CD14-positive monocyte (primary cell): ENCODE measurements at regions not wholly inside any gene's neighbourhood (a gene's known extent, or its start where the extent isn't known, plus 50 kb on each side); places are given as distances from the start of the nearest gene placed in this dataset.

Experiments
- DNase-seq, 3 donors: peaks; one replicate each; pipeline ENCODE4 v3.0.0-alpha.2; 2011 to 2022
- H2AFZ ChIP-seq: 2 replicates; pipeline ENCODE4 v1.6.0; 2012; ENCODE audit warnings: mild to moderate bottlenecking, low read depth, low read length, inconsistent platforms; ENCODE audit not compliant: insufficient read depth, poor library complexity, severe bottlenecking
- H3K27ac ChIP-seq, 2 donors: 1 replicate in 1 of 2; 2 replicates in 1 of 2; pipeline ENCODE4 v1.5.1; 2012 to 2013; ENCODE audit warnings: low read length in 2 of 2, control low read depth in 1 of 2, inconsistent platforms in 1 of 2, low read depth in 1 of 2, mild to moderate bottlenecking in 1 of 2
- H3K27me3 ChIP-seq, 2 donors: one replicate each; pipeline versions ENCODE4 v1.6.0 to v1.6.1; 2011 to 2013; ENCODE audit warnings: low read length in 2 of 2; ENCODE audit not compliant: control insufficient read depth in 2 of 2, insufficient read depth in 2 of 2
- H3K36me3 ChIP-seq, 2 donors: replicated peaks in 1 of 2; 1 replicate in 1 of 2; 2 replicates in 1 of 2; pipeline versions ENCODE4 v1.5.1 to v1.6.1; 2012 to 2013; ENCODE audit warnings: low read length in 2 of 2, control low read depth in 1 of 2, inconsistent platforms in 1 of 2, mild to moderate bottlenecking in 1 of 2; ENCODE audit not compliant: insufficient read depth in 2 of 2, control insufficient read depth in 1 of 2
- H3K4me1 ChIP-seq, 2 donors: 1 replicate in 1 of 2; 2 replicates in 1 of 2; pipeline versions ENCODE4 v1.5.1 to v1.6.1; 2012 to 2013; ENCODE audit warnings: low read length in 2 of 2, control low read depth in 1 of 2, inconsistent platforms in 1 of 2, mild to moderate bottlenecking in 1 of 2, moderate library complexity in 1 of 2; ENCODE audit not compliant: insufficient read depth in 2 of 2, control insufficient read depth in 1 of 2
- H3K4me2 ChIP-seq: replicated peaks from 2 replicates; pipeline ENCODE3; 2012; ENCODE audit warnings: low read length, moderate library complexity, mild to moderate bottlenecking; ENCODE audit not compliant: poor library complexity, severe bottlenecking; ENCODE audit errors: extremely low read depth
- H3K4me3 ChIP-seq, 3 experiments: fragments of 200-600 bp in 1 of 3; sonication (generic) in 1 of 3; replicated peaks in 1 of 3; 1 replicate in 2 of 3; 2 replicates in 1 of 3; pipeline ENCODE4 v1.5.1; 2011 to 2013; ENCODE audit warnings: low read length in 3 of 3, mild to moderate bottlenecking in 3 of 3, control low read depth in 2 of 3, low read depth in 2 of 3, inconsistent platforms in 1 of 3, moderate library complexity in 1 of 3
- H3K79me2 ChIP-seq: 2 replicates; pipeline ENCODE4 v1.6.0; 2012; ENCODE audit warnings: mild to moderate bottlenecking, control low read depth, inconsistent platforms, low read length, moderate library complexity; ENCODE audit not compliant: insufficient read depth
- H3K9ac ChIP-seq: 2 replicates; pipeline ENCODE4 v1.6.0; 2017; ENCODE audit warnings: low read length, mild to moderate bottlenecking; ENCODE audit not compliant: insufficient read depth, poor library complexity, severe bottlenecking
- H3K9me3 ChIP-seq, 2 donors: replicated peaks in 1 of 2; 1 replicate in 1 of 2; 2 replicates in 1 of 2; pipeline versions ENCODE4 v1.5.1 to v1.6.1; 2012 to 2013; ENCODE audit warnings: low read length in 2 of 2, control low read depth in 1 of 2; ENCODE audit not compliant: control insufficient read depth in 1 of 2, insufficient read depth in 1 of 2
- H4K20me1 ChIP-seq: 2 replicates; pipeline ENCODE4 v1.6.0; 2012; ENCODE audit warnings: mild to moderate bottlenecking, low read length, control low read depth, moderate library complexity; ENCODE audit not compliant: insufficient read depth
- H3K27ac Mint-ChIP-seq, 7 donors: one replicate each; pipeline ENCODE4 v1.8.0; 2020; ENCODE audit warnings: mild to moderate bottlenecking in 7 of 7, mixed read lengths in 7 of 7, moderate library complexity in 6 of 7, inconsistent platforms in 2 of 7
- H3K27me3 Mint-ChIP-seq, 3 donors: one replicate each; pipeline ENCODE4 v1.8.0; 2021 to 2022; ENCODE audit warnings: low read depth in 3 of 3, mild to moderate bottlenecking in 3 of 3, mixed read lengths in 3 of 3, moderate library complexity in 3 of 3, inconsistent platforms in 1 of 3
- H3K36me3 Mint-ChIP-seq, 2 donors: one replicate each; pipeline ENCODE4 v1.8.0; 2020; ENCODE audit warnings: mixed read lengths in 2 of 2, inconsistent platforms in 1 of 2, mild to moderate bottlenecking in 1 of 2
- H3K4me1 Mint-ChIP-seq: one replicate; pipeline ENCODE4 v1.8.0; 2020; ENCODE audit warnings: mild to moderate bottlenecking, mixed read lengths
- H3K4me3 Mint-ChIP-seq, 2 donors: one replicate each; pipeline ENCODE4 v1.8.0; 2020; ENCODE audit warnings: mild to moderate bottlenecking in 2 of 2, mixed read lengths in 2 of 2, moderate library complexity in 1 of 2
- H3K9me3 Mint-ChIP-seq, 7 donors: one replicate each; pipeline ENCODE4 v1.8.0; 2020 to 2022; ENCODE audit warnings: mixed read lengths in 7 of 7, mild to moderate bottlenecking in 6 of 7, moderate library complexity in 6 of 7, inconsistent platforms in 2 of 7
- CTCF ChIP-seq: fragments of 200-600 bp; IDR thresholded peaks from one replicate; pipeline ENCODE4 v1.8.0; 2022; ENCODE audit warnings: antibody characterized with exemption, mild to moderate bottlenecking
- WGBS: methylation state at CpG from one replicate; pipeline ENCODE4 v1.1.5; 2013; ENCODE audit warnings: missing lambda C conversion rate; ENCODE audit not compliant: insufficient coverage; 5-methylcytosine and 5-hydroxymethylcytosine counted together
- intact Hi-C, 2 donors: fragments of 100-400 bp; cut with micrococcal nuclease; formaldehyde crosslinking; loops; one replicate each; pipeline versions ENCODE4 v1.15.0 to v1.15.1; 2023

GRCh38 chr18:38250971-38251370 is 685.4 kb upstream of the CELF4 start:
- Histone ChIP-seq H3K9me3 (no peaks in the 10 kb centered on the region), H3K36me3 (no peaks in the 10 kb centered on the region), H4K20me1 (no peaks in the 10 kb centered on the region), H3K79me2 (no peaks in the 10 kb centered on the region), H2AFZ (no peak overlapping the region), H3K9ac (no peak overlapping the region), H3K4me3 (no peak overlapping the region), H3K4me1 (no peaks in the 10 kb centered on the region), H3K27ac (no peak overlapping the region), H3K27me3 (no peaks in the 10 kb centered on the region), H3K4me2 (no peak overlapping the region)
- WGBS, result no CpG with 5 or more reads among the region's 5 CpGs
- Mint-ChIP-seq H3K9me3 (peaks cover 0 to 7% (median 2%) of the 10 kb centered on the region in 7 donors), H3K36me3 (no peaks in the 10 kb centered on the region), H3K27me3 (peaks cover 0 to 2% (median 0%) of the 10 kb centered on the region in 3 donors), H3K4me1 (no peaks in the 10 kb centered on the region), H3K27ac (no peak overlapping the region), H3K4me3 (no peak overlapping the region)
- no peak for TF ChIP-seq CTCF
- intact Hi-C loops, result no loop called here
- no peak for DNase-seq

- Histone ChIP-seq H4K20me1 (no peaks in the 10 kb centered on the region), H3K27ac (no peak overlapping the region), H2AFZ (no peak overlapping the region), H3K79me2 (no peaks in the 10 kb centered on the region), H3K4me1 (no peaks in the 10 kb centered on the region), H3K9ac (no peak overlapping the region), H3K27me3 (no peaks in the 10 kb centered on the region), H3K36me3 (no peaks in the 10 kb centered on the region), H3K4me2 (no peak overlapping the region), H3K9me3 (peaks cover 6 to 12% of the 10 kb centered on the region in 2 donors), H3K4me3 (no peak overlapping the region)
- intact Hi-C loops, result no loop called here
- no peaks in the 10 kb centered on the region for H3K36me3 Mint-ChIP-seq
- H3K27me3 Mint-ChIP-seq, result peaks cover 0 to 2% (median 0%) of the 10 kb centered on the region in 3 donors
- H3K4me1 Mint-ChIP-seq, result no peaks in the 10 kb centered on the region
- TF ChIP-seq CTCF, result no peak
- no peak for DNase-seq
- H3K9me3 Mint-ChIP-seq, result peaks cover 0 to 14% (median 7%) of the 10 kb centered on the region in 7 donors
- no peak overlapping the region for H3K4me3 Mint-ChIP-seq
- no peak overlapping the region for H3K27ac Mint-ChIP-seq
- 78% methylated on average over 2 of the region's 3 CpGs for WGBS
Observed at GRCh38 chr18:38244480-38244879, 678.9 kb upstream of the CELF4 start.
